Caco-2 (cell line): ENCODE measurements at regions not wholly inside any gene's neighbourhood (a gene's known extent, or its start where the extent isn't known, plus 50 kb on each side); places are given as distances from the start of the nearest gene placed in this dataset.

Experiments
- BruUV-seq: library from RNA; stranded (reverse); fragments of 400-500 nt; replicated peaks from 2 replicates; lab custom pipeline; 2021; lab: Mats Ljungman, UMichigan
- CTCF ChIA-PET: fragments of 300-600 bp; sonication (Branson Sonifier 250); formaldehyde crosslinking; loops from one replicate; lab custom pipeline; 2022; ENCODE audit warnings: antibody characterized with exemption; lab: Charles Lee
- POLR2A ChIA-PET: fragments of 300-600 bp; sonication (Branson Sonifier 250); formaldehyde crosslinking; loops from one replicate; lab custom pipeline; 2022; ENCODE audit warnings: antibody characterized with exemption; lab: Charles Lee
- DNase-seq, 2 experiments: peaks; one replicate each; pipeline versions ENCODE4 v3.0.0 to v3.0.0-alpha.2; 2020 to 2022
- H3K27me3 ChIP-seq: replicated peaks from 2 replicates; pipeline ENCODE4 v1.6.0; 2011; ENCODE audit warnings: low read length; ENCODE audit not compliant: control insufficient read depth, insufficient read depth
- H3K36me3 ChIP-seq: 2 replicates; pipeline ENCODE4 v1.5.1; 2011; ENCODE audit warnings: low read length; ENCODE audit not compliant: control insufficient read depth, insufficient read depth
- H3K4me1 ChIP-seq: fragments of 250-450 bp; sonication (Bioruptor Pico); 2 replicates; pipeline ENCODE4 v1.5.1; 2020; ENCODE audit warnings: mild to moderate bottlenecking
- H3K4me3 ChIP-seq: 2 replicates; pipeline ENCODE4 v1.5.1; 2011; ENCODE audit warnings: low read depth, mild to moderate bottlenecking, control low read depth, low read length
- H3K9me3 ChIP-seq: fragments of 250-450 bp; sonication (Bioruptor Pico); 2 replicates; pipeline ENCODE4 v1.5.1; 2020; ENCODE audit warnings: mild to moderate bottlenecking, moderate library complexity
- H3K27ac Mint-ChIP-seq: one replicate; pipeline ENCODE4 v1.8.0; 2022; ENCODE audit warnings: mixed read lengths; ENCODE audit not compliant: unreplicated experiment
- H3K27me3 Mint-ChIP-seq: one replicate; pipeline ENCODE4 v1.8.0; 2022; ENCODE audit warnings: mixed read lengths; ENCODE audit not compliant: insufficient read depth, unreplicated experiment
- H3K36me3 Mint-ChIP-seq: one replicate; pipeline ENCODE4 v1.8.0; 2022; ENCODE audit warnings: mild to moderate bottlenecking, mixed read lengths; ENCODE audit not compliant: insufficient read depth, unreplicated experiment
- H3K4me1 Mint-ChIP-seq: one replicate; pipeline ENCODE4 v1.8.0; 2022; ENCODE audit warnings: low read depth, mixed read lengths; ENCODE audit not compliant: unreplicated experiment
- H3K4me3 Mint-ChIP-seq: one replicate; pipeline ENCODE4 v1.8.0; 2022; ENCODE audit warnings: mild to moderate bottlenecking, moderate library complexity, mixed read lengths; ENCODE audit not compliant: unreplicated experiment
- H3K9me3 Mint-ChIP-seq: one replicate; pipeline ENCODE4 v1.8.0; 2022; ENCODE audit warnings: mixed read lengths; ENCODE audit not compliant: unreplicated experiment
- intact Hi-C: fragments of 100-400 bp; cut with micrococcal nuclease; formaldehyde crosslinking; loops from one replicate; pipeline ENCODE4 v1.10.0; 2022; ENCODE audit not compliant: unreplicated experiment
- TF ChIP-seq, protein P1 (sequence below), 2 experiments: fragments of 200-600 bp in 1 of 2; IDR thresholded peaks; 1 replicate in 1 of 2; 2 replicates in 1 of 2; pipeline versions ENCODE4 v1.5.1 to v1.8.0; 2011 to 2022; ENCODE audit warnings: antibody characterized with exemption in 1 of 2, control low read depth in 1 of 2, inconsistent platforms in 1 of 2, low read depth in 1 of 2, low read length in 1 of 2, mild to moderate bottlenecking in 1 of 2, moderate library complexity in 1 of 2; ENCODE audit not compliant: insufficient read depth in 1 of 2, severe bottlenecking in 1 of 2, unreplicated experiment in 1 of 2

GRCh38 chr4:138099385-138099784 is 142.8 kb downstream of the SLC7A11 start:
- Mint-ChIP-seq H3K27me3 (no peaks in the 10 kb centered on the region), H3K4me1 (no peaks in the 10 kb centered on the region), H3K27ac (no peak overlapping the region), H3K4me3 (no peak overlapping the region), H3K9me3 (no peaks in the 10 kb centered on the region), H3K36me3 (no peaks in the 10 kb centered on the region)
- Histone ChIP-seq H3K9me3 (no peaks in the 10 kb centered on the region), H3K4me1 (peaks cover 26% of the 10 kb centered on the region), H3K36me3 (no peaks in the 10 kb centered on the region), H3K4me3 (no peak overlapping the region), H3K27me3 (no peaks in the 10 kb centered on the region)
- BruUV-seq, result no TSS peak
- DNase-seq, result no peak
- CTCF ChIA-PET, result interaction anchor here (0.8 kb wide), 1 partner anchor 8 kb away, joined by 3 read pairs; no protein-coding TSS in a partner anchor
- TF ChIP-seq, protein P1, sequence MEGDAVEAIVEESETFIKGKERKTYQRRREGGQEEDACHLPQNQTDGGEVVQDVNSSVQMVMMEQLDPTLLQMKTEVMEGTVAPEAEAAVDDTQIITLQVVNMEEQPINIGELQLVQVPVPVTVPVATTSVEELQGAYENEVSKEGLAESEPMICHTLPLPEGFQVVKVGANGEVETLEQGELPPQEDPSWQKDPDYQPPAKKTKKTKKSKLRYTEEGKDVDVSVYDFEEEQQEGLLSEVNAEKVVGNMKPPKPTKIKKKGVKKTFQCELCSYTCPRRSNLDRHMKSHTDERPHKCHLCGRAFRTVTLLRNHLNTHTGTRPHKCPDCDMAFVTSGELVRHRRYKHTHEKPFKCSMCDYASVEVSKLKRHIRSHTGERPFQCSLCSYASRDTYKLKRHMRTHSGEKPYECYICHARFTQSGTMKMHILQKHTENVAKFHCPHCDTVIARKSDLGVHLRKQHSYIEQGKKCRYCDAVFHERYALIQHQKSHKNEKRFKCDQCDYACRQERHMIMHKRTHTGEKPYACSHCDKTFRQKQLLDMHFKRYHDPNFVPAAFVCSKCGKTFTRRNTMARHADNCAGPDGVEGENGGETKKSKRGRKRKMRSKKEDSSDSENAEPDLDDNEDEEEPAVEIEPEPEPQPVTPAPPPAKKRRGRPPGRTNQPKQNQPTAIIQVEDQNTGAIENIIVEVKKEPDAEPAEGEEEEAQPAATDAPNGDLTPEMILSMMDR (IDR thresholded peaks at IDR 0.05; ENCODE audit: insufficient read depth in 1 of 2, low read depth in 1 of 2, low read length in 1 of 2, severe bottlenecking in 1 of 2, unreplicated experiment in 1 of 2), result no peak
- POLR2A ChIA-PET, result no interaction called here
- intact Hi-C loops, result loop anchor here (2.0 to 10.0 kb wide), 3 partner anchors 83 to 815 kb away; no protein-coding TSS in a partner anchor

DNA sequence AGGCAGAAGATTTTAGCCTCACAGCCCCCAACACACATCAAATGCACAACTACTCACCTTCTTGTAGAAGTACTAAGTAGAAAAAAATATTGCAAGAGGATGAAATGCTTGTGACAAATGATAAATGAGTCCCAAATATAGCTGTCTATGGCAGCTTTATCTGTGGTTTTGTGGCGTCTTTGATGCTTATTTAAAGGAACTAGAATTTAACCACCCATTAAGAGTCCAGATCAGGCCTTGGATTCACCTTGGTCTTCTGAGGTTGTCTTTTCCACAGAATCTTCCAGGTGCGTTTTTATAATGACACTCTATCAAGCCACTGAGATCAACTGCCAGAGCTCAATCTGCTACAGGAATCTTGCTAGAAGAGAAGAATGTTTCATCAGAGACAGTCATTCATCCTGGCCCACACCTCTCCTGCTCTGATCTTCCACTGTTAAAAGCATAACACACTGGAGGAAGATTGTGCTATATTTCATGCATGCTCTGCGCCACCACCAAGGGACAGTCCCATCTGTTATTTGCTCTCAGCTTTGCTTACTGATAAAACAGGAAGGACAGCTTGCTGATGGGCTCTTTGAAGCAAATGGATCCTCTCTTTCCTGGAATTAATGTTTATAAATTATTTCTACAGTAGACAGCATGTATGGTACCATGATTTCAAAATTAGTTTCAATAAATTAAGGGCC is 144.1 kb downstream of the SLC7A11 start:
- Histone ChIP-seq H3K27me3 (no peaks in the 10 kb centered on the region), H3K4me3 (no peak overlapping the region), H3K9me3 (no peaks in the 10 kb centered on the region), H3K4me1 (peaks cover 12% of the 10 kb centered on the region), H3K36me3 (no peaks in the 10 kb centered on the region)
- H3K4me1 Mint-ChIP-seq, result peaks cover 2% of the 10 kb centered on the region
- ChIA-PET CTCF (no interaction called here), POLR2A (no interaction called here)
- no peaks in the 10 kb centered on the region for H3K36me3 Mint-ChIP-seq
- intact Hi-C loops, result loop anchor here (2.0 to 10.0 kb wide), 3 partner anchors 85 to 817 kb away; no protein-coding TSS in a partner anchor
- BruUV-seq, result no TSS peak
- no peak overlapping the region for H3K4me3 Mint-ChIP-seq
- no peak overlapping the region for H3K27ac Mint-ChIP-seq
- H3K9me3 Mint-ChIP-seq, result no peaks in the 10 kb centered on the region
- no peaks in the 10 kb centered on the region for H3K27me3 Mint-ChIP-seq
- DNase-seq, result peak in 1 of 2 experiments; percentile 26
- TF ChIP-seq, protein P1 (IDR thresholded peaks at IDR 0.05; ENCODE audit: insufficient read depth in 1 of 2, low read depth in 1 of 2, low read length in 1 of 2, severe bottlenecking in 1 of 2, unreplicated experiment in 1 of 2), result no peak

DNA sequence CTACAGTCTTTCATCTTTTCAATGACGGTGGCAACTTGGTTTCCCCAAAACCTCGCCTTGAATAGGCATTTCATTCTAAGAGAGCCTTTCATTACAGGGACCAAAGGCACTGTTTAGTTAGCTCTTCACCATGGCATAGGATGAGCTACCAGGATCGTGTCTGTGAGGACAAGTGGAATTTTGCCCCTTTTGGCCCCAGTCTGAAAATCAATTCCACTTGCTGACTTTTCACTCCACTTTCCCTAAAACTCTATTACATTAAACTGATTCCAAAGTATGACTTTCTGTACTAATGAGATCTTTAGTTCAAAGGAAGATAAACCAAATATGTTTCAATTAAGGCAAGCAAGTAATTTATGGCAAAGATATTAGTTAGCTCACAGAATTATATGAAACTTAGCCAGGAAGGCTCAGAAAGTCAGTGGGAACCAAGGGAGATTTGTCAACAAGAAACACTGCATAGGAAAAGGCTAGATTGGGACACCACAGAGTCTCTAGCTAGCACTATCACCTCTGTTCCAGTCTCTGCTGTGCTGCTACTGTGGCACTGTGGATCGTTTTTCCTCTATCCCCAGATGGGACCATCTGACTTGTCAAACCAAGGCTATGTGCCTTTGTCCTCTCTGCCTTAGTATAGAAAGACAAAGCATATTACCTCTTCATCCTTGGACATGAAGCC is 145.6 kb downstream of the SLC7A11 start:
- no peaks in the 10 kb centered on the region for H3K9me3 Mint-ChIP-seq
- peaks cover 11% of the 10 kb centered on the region for H3K4me1 Mint-ChIP-seq
- Histone ChIP-seq H3K4me3 (no peak overlapping the region), H3K27me3 (no peaks in the 10 kb centered on the region), H3K4me1 (peaks cover 14% of the 10 kb centered on the region; the same call in 1 of the 2 replicates), H3K9me3 (no peaks in the 10 kb centered on the region), H3K36me3 (no peaks in the 10 kb centered on the region)
- ChIA-PET CTCF (interaction anchor here (0.6 kb wide), 1 partner anchor 30 kb away, joined by 4 read pairs; no protein-coding TSS in a partner anchor), POLR2A (no interaction called here)
- H3K4me3 Mint-ChIP-seq, result no peak overlapping the region
- no peak for DNase-seq
- no peak overlapping the region for H3K27ac Mint-ChIP-seq
- intact Hi-C loops, result loop anchor here (10.0 kb wide), 2 partner anchors 778 to 818 kb away; no protein-coding TSS in a partner anchor
- BruUV-seq, result no TSS peak
- no peaks in the 10 kb centered on the region for H3K27me3 Mint-ChIP-seq
- TF ChIP-seq, protein P1 (IDR thresholded peaks at IDR 0.05; ENCODE audit: insufficient read depth in 1 of 2, low read depth in 1 of 2, low read length in 1 of 2, severe bottlenecking in 1 of 2, unreplicated experiment in 1 of 2), result no peak
- no peaks in the 10 kb centered on the region for H3K36me3 Mint-ChIP-seq
